Endodermal cell (in vitro differentiated cells): ENCODE measurements at regions not wholly inside any gene's neighbourhood (a gene's known extent, or its start where the extent isn't known, plus 50 kb on each side); places are given as distances from the start of the nearest gene placed in this dataset.

ENCODE experiments used
- DNase-seq: peaks from one replicate; pipeline ENCODE4 v3.0.0-alpha.2; 2017
- H3K27ac ChIP-seq: 2 replicates; pipeline ENCODE4 v1.5.1; 2013; ENCODE audit warnings: mild to moderate bottlenecking, low read depth, low read length, moderate library complexity
- H3K27me3 ChIP-seq: 2 replicates; pipeline ENCODE4 v1.6.1; 2013; ENCODE audit warnings: mild to moderate bottlenecking, low read length, moderate library complexity; ENCODE audit not compliant: insufficient read depth, control insufficient read depth, poor library complexity, severe bottlenecking
- H3K36me3 ChIP-seq: 2 replicates; pipeline ENCODE4 v1.7.0; 2013; ENCODE audit warnings: mild to moderate bottlenecking, low read length, moderate library complexity; ENCODE audit not compliant: control insufficient read depth, insufficient read depth
- H3K4me1 ChIP-seq: one replicate; pipeline ENCODE4 v1.7.0; 2013; ENCODE audit warnings: low read length; ENCODE audit not compliant: control insufficient read depth, insufficient read depth
- H3K4me3 ChIP-seq: 2 replicates; pipeline ENCODE4 v1.5.1; 2013; ENCODE audit warnings: mild to moderate bottlenecking, low read length, moderate library complexity
- H3K9ac ChIP-seq: 2 replicates; pipeline ENCODE4 v1.6.1; 2013; ENCODE audit warnings: mild to moderate bottlenecking, low read length, moderate library complexity; ENCODE audit not compliant: poor library complexity, severe bottlenecking; ENCODE audit errors: extremely low read depth
- H3K9me3 ChIP-seq: 2 replicates; pipeline ENCODE4 v1.6.1; 2013; ENCODE audit warnings: mild to moderate bottlenecking, low read length, moderate library complexity; ENCODE audit not compliant: control insufficient read depth
- H3K27ac Mint-ChIP-seq: 2 replicates; pipeline ENCODE4 v1.8.0; 2020; ENCODE audit warnings: mixed read lengths
- H3K27me3 Mint-ChIP-seq: 2 replicates; pipeline ENCODE4 v1.8.0; 2021; ENCODE audit warnings: mild to moderate bottlenecking, mixed read lengths; ENCODE audit not compliant: insufficient read depth
- H3K36me3 Mint-ChIP-seq: 2 replicates; pipeline ENCODE4 v1.8.0; 2020; ENCODE audit warnings: low read depth, mixed read lengths
- H3K4me1 Mint-ChIP-seq: 2 replicates; pipeline ENCODE4 v1.8.0; 2020; ENCODE audit warnings: mixed read lengths
- H3K4me3 Mint-ChIP-seq: 2 replicates; pipeline ENCODE4 v1.8.0; 2020; ENCODE audit warnings: mild to moderate bottlenecking, moderate library complexity, mixed read lengths
- H3K9me3 Mint-ChIP-seq: 2 replicates; pipeline ENCODE4 v1.8.0; 2020; ENCODE audit warnings: mild to moderate bottlenecking, mixed read lengths
- CTCF ChIP-seq: fragments of 200-600 bp; sonication (generic); conservative IDR thresholded peaks from 2 replicates; pipeline ENCODE4 v1.5.0; 2021; ENCODE audit warnings: antibody characterized with exemption, mild to moderate bottlenecking
- WGBS, 2 experiments: methylation state at CpG; one replicate each; pipeline versions ENCODE4 v1.1.5 to v1.1.7; 2013; ENCODE audit warnings: missing lambda C conversion rate in 2 of 2, mixed read lengths in 1 of 2; ENCODE audit not compliant: insufficient coverage in 1 of 2, insufficient read length in 1 of 2; 5-methylcytosine and 5-hydroxymethylcytosine counted together

- Histone ChIP-seq H3K36me3 (no peaks in the 10 kb centered on the region), H3K27ac (no peak overlapping the region), H3K9me3 (peaks cover 27% of the 10 kb centered on the region), H3K27me3 (no peaks in the 10 kb centered on the region), H3K4me3 (no peak overlapping the region), H3K9ac (no peak overlapping the region), H3K4me1 (no peaks in the 10 kb centered on the region)
- Mint-ChIP-seq H3K27ac (no peak overlapping the region), H3K36me3 (no peaks in the 10 kb centered on the region), H3K9me3 (peaks cover 25% of the 10 kb centered on the region), H3K4me3 (no peak overlapping the region), H3K27me3 (no peaks in the 10 kb centered on the region), H3K4me1 (peaks cover 6% of the 10 kb centered on the region)
- no peak for DNase-seq
- no peak for TF ChIP-seq CTCF
- WGBS, 2 experiments: 89 to 92% methylated on average over 5 of the region's 5 CpGs
Observed at GRCh38 chr3:120506076-120506827, 55.5 kb upstream of the FSTL1 start.

- H3K4me3 Mint-ChIP-seq: no peak overlapping the region
- H3K4me3 ChIP-seq: no peak overlapping the region
Observed at GRCh38 chr3:120503727-120504616, 53.2 kb upstream of the FSTL1 start.

GRCh38 chr3:120502116-120502515 lies 51.3 kb upstream of the FSTL1 start:
- 95% methylated on average over 6 to 8 of the region's 8 CpGs for WGBS, 2 experiments
- H3K9ac ChIP-seq: no peak overlapping the region
- Mint-ChIP-seq H3K27me3 (no peaks in the 10 kb centered on the region), H3K36me3 (no peaks in the 10 kb centered on the region), H3K27ac (no peak overlapping the region), H3K4me1 (peaks cover 13% of the 10 kb centered on the region), H3K9me3 (peaks cover 2% of the 10 kb centered on the region), H3K4me3 (no peak overlapping the region)
- H3K36me3 ChIP-seq: no peaks in the 10 kb centered on the region
- H3K4me3 ChIP-seq: no peak overlapping the region
- no peaks in the 10 kb centered on the region for H3K9me3 ChIP-seq
- H3K4me1 ChIP-seq: no peaks in the 10 kb centered on the region
- H3K27me3 ChIP-seq: no peaks in the 10 kb centered on the region
- DNase-seq: no peak
- TF ChIP-seq CTCF: no peak
- no peak overlapping the region for H3K27ac ChIP-seq

More at GRCh38 chr3:120503727-120504616, 53.2 kb upstream of the FSTL1 start:
- TF ChIP-seq CTCF: no peak
- Mint-ChIP-seq H3K27ac (no peak overlapping the region), H3K27me3 (no peaks in the 10 kb centered on the region), H3K9me3 (peaks cover 9% of the 10 kb centered on the region), H3K36me3 (no peaks in the 10 kb centered on the region), H3K4me1 (peaks cover 8% of the 10 kb centered on the region)
- no peaks in the 10 kb centered on the region for H3K36me3 ChIP-seq
- no peaks in the 10 kb centered on the region for H3K27me3 ChIP-seq
- WGBS, 2 experiments: 70 to 87% methylated on average over 4 to 5 of the region's 5 CpGs
- H3K9me3 ChIP-seq: peaks cover 10% of the 10 kb centered on the region
- H3K27ac ChIP-seq: no peak overlapping the region
- no peaks in the 10 kb centered on the region for H3K4me1 ChIP-seq
- no peak overlapping the region for H3K9ac ChIP-seq
- DNase-seq: peak; percentile 62
